GM18873 (cell line): ENCODE measurements at regions not wholly inside any gene's neighbourhood (a gene's known extent, or its start where the extent isn't known, plus 50 kb on each side); places are given as distances from the start of the nearest gene placed in this dataset.

Experiments
- ATAC-seq: cut with Tn5 transposase; IDR thresholded peaks from one replicate; pipeline ENCODE4 v1.9.1; 2021; ENCODE audit warnings: mild to moderate bottlenecking, moderate library complexity, moderate number of reproducible peaks; ENCODE audit not compliant: unreplicated experiment, low FRiP score

- no peak for ATAC-seq
These were observed 101.5 kb upstream of the TGFBR2 start for GRCh38 chr3:30504939-30505338.

- ATAC-seq, result no peak
These were observed 100.4 kb upstream of the TGFBR2 start for GRCh38 chr3:30505866-30506520.

GRCh38 chr3:30508339-30508738 lies 98.1 kb upstream of the TGFBR2 start:
- ATAC-seq, result no peak

- no peak for ATAC-seq
These were observed 95.8 kb upstream of the TGFBR2 start for GRCh38 chr3:30510596-30510995.

GRCh38 chr3:30511524-30512251 lies 94.7 kb upstream of the TGFBR2 start:
- no peak for ATAC-seq

- ATAC-seq, result no peak
These were observed 93.8 kb upstream of the TGFBR2 start for GRCh38 chr3:30512576-30512975.

GRCh38 chr3:30513374-30514152 lies 92.8 kb upstream of the TGFBR2 start:
- ATAC-seq, result no peak

GRCh38 chr3:30516238-30516637 lies 90.2 kb upstream of the TGFBR2 start:
- no peak for ATAC-seq

GRCh38 chr3:30518181-30518864 lies 88.1 kb upstream of the TGFBR2 start:
- no peak for ATAC-seq

GRCh38 chr3:30518872-30519271 lies 87.5 kb upstream of the TGFBR2 start:
- no peak for ATAC-seq

GRCh38 chr3:30520699-30521098 lies 85.7 kb upstream of the TGFBR2 start:
- ATAC-seq, result no peak

- ATAC-seq, result no peak
These were observed 85.2 kb upstream of the TGFBR2 start for GRCh38 chr3:30521156-30521715.

GRCh38 chr3:30522476-30522875 lies 83.9 kb upstream of the TGFBR2 start:
- no peak for ATAC-seq

- ATAC-seq, result no peak
These were observed 83.0 kb upstream of the TGFBR2 start for GRCh38 chr3:30523366-30523765.

- ATAC-seq, result no peak
These were observed 81.9 kb upstream of the TGFBR2 start for GRCh38 chr3:30524357-30525040.

- no peak for ATAC-seq
These were observed 80.4 kb upstream of the TGFBR2 start for GRCh38 chr3:30526031-30526430.

- ATAC-seq, result no peak
These were observed 79.2 kb upstream of the TGFBR2 start for GRCh38 chr3:30527186-30527585.

- ATAC-seq, result no peak
These were observed 78.7 kb upstream of the TGFBR2 start for GRCh38 chr3:30527720-30528119.

- ATAC-seq, result no peak
These were observed 76.3 kb upstream of the TGFBR2 start for GRCh38 chr3:30530084-30530483.

GRCh38 chr3:30531017-30531570 lies 75.3 kb upstream of the TGFBR2 start:
- no peak for ATAC-seq
